Embryonic facial prominence (tissue), 1 donor: ENCODE measurements at regions not wholly inside any gene's neighbourhood (a gene's known extent, or its start where the extent isn't known, plus 50 kb on each side); places are given as distances from the start of the nearest gene placed in this dataset.

Experiments
- DNase-seq: peaks from one replicate; pipeline ENCODE4 v3.0.0-alpha.2; 2016; ENCODE audit errors: extremely low spot score

DNA sequence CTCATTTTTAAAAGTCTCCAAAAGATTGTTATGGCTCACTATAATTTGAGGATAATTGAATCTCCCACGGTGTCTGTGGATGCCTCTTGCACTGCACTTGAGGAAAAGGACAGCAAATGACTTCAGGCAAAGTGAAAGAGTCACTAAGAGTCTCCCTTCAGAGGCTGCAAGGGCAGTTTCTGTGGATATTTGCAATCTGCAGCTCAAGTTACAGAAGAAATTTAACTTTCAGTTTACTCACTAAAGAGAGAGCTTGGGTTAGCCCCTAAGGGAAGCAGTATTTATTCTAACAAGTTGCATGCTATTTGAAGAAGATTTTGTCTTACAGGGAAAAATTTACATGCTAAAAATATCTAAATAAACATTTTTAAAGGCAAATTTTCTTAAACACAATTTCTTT, 912.0 kb upstream of the TENM3 start:
- no peak for DNase-seq

DNA sequence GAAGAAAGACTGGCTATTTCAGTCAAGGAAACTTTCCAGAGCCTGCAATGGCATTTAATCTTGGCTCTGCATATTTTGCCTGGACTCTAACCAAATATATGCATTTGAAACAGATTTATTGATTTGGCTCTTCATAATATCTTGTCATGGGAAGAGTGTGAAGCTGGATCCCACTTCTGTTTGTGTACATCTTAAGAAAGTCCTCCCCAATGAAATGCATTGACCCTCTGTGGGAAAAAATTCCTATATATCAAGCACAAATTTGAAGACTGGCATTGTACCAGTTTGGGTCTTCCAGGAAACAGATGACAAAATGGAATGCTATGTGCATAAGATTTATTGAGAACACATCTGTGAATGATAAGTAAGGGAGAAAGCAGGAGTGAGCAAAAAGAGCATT, 897.3 kb upstream of the TENM3 start:
- DNase-seq, result no peak

DNA sequence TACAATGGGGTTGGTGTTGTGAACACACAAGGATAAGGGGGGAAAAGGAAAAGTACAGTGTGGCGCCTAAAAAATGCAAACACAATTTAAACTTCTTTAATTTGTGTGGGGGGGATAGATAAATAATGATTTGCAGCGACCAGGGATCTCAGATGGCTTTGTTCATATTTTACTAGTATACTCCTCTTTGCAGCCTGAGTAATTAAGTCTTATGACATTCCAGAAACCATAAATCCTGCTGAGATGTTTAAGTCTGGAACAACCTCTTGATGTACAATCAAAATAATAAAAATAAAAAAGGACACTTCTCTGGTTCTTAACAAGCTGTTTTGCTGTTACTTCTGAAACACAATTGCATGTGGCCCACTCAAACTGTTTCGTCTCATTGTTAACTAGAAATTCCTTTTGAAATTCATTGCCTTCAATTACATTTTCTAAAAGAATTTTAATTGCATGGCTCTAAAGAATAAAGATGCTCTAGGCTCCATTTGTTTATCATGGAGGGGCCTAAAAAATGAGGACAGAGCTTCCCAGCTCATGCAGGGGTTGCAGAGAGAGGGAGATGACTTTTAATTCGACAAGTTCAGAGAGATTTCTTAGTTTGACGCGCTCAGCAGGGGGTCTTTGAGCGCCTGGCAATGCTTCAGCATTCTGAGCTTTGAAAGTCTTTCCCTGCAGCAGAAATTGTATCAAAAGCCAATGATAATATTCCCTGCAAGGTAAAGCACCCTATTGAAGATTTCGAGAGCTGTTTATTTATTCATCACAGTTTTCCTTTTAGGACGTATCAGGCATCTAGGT, 892.4 kb upstream of the TENM3 start:
- DNase-seq, result no peak

DNA sequence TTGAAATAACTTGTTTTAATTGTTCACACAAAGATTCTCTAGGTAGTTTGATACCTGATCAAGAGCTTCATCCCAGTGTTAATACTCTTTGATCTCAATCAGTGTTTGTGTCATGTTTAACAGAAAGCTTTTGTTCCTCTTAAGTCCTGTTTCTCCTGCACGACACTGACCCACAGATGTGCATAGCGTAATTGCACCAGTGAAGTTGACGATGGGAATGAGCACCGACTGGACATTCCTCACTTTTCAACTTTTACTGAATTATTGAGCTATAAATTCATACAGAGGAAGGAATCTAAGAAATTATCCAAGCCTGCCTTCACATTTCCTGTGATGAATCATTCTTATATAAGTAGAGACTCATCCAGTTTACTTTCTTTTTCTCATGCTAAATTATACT, 878.7 kb upstream of the TENM3 start:
- no peak for DNase-seq

DNA sequence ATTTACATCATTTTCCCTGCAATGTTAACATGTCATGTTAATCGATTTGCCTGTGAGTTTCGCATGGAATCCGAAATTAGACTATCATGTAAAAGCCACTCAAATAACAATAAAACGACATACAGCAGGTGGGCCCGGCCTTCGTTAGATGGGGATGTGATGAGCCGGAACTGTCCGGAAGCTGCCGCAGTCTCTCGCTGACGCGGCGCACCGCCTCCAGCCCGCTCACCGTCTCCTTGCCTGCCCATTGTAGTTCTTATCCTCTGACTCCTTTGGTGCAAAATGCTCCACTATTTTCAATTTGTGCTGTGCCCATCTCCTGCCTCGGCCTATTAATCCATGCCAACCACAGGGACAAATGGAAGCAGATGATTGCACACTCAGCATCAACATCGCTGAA, 877.5 kb upstream of the TENM3 start:
- no peak for DNase-seq

DNA sequence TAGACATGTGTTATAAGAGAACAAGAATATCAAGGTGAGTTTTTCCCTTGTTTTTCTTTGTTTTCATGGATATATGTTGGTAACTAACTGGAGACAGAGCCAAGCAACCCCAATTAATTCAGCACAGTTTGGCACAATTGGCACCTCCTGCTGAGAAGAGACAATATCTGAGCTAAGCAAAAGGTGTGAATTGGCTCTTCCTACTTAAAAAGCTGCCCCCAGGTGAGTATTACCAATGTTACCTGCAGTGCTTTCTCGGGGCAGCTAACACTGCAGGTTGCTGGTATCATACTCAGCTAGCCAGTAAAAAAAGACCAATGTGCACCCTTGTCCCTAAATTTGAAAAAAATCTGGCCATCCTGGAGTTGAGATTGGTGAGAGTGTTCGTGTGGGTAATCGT, 871.2 kb upstream of the TENM3 start:
- DNase-seq, result no peak

DNA sequence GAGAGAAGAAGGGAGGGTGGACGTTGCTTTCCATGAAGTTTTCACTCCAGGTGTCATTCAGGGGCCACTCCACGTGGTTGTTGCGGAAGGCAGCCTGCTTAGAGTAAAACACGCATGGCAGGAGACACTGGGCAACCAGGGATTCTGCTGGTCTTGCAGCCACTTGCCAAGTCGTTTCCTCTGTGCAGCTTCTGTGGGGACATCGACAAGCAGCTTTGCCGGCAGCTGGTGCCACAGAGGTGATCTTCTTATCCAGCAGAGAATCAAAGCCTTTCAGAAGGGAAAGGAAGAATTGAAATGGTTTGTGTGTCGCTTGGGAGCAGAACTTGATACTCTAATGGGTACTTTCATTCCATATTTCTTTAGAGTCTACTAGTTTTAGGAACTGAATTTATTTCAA, 867.1 kb upstream of the TENM3 start:
- no peak for DNase-seq

DNA sequence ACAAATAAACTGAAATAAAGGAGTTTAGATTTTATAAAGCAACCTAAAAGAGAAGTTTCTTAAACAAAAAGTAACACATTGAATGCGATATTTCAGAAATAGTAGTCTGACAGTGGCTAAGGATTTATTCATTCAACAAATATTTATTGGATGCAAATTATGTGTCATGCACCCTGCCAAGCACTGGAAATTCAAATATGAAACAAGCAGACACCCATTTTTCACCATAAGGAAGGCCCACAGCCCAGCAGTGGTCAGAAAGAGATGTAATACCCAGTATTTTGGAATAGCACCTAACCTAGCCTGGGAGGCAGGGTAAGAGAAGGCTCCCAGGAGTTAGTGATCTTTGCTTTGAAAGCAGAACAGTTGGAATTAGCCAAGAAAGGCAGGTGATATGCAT, 855.1 kb upstream of the TENM3 start:
- DNase-seq, result no peak

DNA sequence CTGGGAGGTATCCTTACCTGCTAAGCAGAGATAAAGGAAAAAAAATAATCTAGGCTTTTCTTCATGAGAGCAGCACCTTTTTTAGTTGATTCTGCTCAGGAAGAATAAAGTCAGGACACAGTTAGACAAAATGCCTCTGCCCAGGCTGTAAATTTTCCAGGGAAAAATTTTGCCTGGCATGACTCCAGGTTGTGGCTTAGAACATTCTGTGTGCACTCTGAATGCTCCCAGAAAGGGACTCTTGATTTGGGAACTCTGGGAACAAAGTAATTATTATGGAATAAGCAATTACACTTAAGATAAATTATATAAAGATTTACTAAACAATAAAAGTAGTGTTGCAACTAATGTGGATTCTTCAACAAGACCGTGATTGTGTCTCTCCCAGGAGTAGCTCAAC, 826.2 kb upstream of the TENM3 start:
- no peak for DNase-seq

DNA sequence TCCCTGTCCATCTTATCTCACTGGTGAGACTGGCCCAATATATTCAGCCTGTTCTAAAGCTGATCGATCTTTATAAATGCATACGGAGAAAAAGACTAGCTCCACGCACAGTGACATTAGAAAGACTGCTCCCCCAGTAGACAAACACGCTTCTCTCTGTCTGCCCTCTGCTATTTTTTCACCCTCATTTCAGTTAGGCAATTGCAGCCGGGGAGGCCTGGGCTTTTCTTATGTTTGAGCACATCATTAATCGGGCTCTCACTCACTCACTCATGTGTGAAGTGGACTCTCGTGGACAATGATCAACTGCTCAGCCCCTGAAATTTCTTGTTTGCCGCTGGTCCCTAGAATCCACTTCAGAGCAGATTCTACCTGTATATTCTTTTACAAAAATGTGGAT, 824.7 kb upstream of the TENM3 start:
- no peak for DNase-seq

DNA sequence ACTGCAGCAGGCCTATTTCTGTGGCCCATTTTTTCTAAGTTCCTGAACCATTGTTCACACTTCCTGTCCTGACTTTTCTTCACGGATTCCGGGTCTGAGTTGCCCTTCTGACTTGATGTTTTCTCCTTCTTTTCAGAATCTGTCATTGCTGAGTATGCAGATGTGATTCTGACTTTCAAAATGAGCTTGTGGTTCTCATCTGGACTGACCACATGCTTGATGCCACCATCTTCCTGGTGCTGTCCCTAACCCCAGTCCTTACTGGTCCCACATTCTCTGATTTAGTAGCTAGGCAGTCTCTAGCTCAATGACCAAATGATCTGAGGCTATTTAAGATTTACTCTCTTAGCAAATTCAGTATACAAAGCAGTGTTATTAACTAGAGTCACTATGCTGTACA, 822.3 kb upstream of the TENM3 start:
- DNase-seq, result no peak

DNA sequence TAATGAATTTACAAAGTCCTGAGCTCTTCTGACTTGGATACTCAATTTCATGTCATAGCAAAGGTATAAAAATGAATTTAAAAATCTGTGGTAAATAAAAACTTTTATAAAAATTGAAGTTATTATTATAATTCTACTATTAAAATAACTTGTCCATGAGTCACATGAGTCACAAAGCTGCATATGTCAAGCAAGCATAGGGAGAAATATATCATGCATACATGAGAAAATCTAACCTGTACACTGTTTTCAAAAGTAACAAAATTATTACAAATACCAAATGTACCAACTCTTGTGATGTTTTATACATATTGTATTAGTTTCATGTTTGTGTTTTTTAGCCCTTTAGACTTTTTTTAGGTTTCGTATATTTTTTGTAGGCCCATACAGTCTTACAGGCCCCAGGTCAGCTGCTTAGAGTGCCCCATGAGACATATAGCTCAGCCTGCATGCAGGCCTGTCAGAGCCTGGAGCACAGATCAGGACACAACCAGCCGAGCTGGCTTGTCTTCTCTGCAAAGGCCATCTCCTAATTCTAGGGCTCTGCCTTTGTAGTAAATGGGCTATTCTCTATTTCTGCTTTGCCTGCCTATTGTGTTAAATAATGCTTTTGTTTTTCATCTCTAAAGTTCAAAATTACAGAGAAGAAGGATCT, 818.7 kb upstream of the TENM3 start:
- no peak for DNase-seq

DNA sequence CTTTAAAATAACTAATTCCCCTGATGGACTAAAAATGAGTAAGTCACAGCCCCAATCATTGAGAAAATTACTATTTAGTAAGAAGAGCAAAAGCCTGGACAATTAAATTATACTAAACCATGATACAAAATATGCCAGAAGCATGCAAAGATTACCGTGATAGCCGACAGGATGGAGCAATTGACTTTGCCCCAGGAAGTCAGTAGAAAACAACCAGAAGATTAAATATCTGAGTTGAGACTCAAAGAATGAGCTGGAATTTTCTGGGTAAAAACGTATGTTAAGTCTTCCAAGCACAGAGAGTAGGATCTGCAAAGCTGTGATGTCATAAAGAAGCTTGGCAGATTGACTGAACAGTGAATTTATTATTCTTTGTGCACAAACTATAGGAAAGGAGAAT, 816.1 kb upstream of the TENM3 start:
- DNase-seq, result no peak

DNA sequence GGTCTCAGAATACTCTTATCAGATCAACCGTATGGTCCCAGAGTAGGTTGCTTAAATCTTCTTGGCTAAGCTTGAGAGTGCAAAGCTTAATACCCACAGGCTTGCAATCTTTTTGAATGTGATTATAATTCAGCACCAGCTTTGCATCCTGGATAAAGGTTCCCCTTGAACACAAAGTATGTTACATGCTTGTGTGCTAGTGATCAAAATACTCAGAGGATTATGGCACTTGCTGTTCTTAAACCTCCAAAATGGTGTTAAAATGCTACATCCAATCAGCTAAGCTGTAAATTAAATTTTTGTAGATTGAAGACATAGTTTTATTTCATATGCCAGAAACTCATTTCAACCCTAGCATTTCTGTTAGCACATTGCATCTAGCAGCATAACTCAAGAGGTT, 812.2 kb upstream of the TENM3 start:
- DNase-seq, result no peak

DNA sequence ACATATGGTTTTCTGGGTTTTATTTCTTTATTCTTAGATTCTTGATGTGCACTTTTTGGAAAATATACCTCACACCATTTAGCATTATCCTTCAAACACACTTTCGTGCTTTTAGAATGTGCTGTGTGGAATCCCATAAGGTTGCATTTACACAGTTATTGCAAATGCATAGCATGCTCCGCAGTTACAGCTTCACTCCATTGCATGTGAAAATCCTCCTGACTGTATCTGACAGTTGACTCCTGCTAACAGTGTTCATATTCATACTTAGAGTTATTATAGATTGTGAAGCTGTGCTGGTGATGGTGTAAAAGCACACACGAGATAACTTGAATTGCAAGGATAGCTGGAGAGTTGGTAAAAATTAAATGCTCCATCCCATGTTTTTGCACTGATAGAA, 811.5 kb upstream of the TENM3 start:
- DNase-seq, result no peak

DNA sequence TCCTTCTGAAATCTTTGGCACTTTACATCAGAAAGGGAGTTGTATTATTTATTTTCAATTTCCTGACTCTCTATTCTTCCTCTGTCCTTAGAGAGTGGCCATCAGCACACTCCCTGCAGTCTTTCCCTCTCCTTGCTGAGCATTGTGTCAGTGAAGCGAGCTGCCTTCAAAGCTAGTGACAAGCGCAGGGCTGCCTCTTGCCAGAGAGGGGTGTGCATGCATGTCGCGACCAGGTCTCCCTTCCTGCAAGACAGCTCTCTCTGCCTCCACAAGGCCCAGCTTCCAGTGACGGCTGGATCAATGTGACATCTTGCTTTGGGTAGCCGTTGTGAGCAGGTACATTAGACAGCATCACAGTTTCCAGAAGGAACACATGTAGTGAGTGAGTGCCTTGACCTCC, 810.9 kb upstream of the TENM3 start:
- no peak for DNase-seq

DNA sequence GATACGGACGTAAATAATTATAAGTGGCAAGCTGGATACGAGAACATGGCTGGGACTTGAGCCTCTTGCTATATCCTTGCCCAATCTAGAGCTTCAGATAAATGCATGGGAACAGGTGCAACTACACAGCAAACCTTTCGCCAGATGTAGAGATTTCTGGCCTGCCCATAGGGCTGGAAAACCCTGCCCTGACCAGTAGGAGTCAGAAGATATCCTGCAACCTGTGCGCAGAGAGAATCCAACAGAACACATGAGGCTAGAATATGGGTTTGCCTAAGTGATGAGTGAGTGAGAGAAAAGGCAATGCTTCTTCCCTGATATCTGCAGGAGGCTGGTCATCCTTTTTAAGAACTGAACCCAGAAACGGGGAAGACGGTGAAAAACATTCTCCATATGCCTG, 805.3 kb upstream of the TENM3 start:
- no peak for DNase-seq

DNA sequence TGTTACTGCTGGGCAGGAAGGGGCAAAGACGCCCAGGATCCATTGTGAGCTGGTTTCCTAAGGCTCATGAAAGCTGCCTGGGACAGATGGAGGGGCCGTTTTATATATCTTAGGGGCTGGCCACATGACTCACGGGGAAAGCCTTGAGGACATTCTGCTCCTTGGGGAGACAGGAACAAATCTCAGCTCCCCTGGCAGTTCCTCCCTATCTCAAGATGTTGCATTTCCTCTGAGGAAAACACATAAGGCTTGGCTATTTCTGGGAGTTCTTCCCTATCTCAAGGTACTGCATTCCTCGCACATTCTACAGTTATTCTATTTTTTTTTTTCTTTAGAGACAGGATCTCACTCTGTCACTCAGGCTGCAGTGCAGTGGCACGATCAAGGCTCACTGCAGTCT, 804.6 kb upstream of the TENM3 start:
- no peak for DNase-seq

DNA sequence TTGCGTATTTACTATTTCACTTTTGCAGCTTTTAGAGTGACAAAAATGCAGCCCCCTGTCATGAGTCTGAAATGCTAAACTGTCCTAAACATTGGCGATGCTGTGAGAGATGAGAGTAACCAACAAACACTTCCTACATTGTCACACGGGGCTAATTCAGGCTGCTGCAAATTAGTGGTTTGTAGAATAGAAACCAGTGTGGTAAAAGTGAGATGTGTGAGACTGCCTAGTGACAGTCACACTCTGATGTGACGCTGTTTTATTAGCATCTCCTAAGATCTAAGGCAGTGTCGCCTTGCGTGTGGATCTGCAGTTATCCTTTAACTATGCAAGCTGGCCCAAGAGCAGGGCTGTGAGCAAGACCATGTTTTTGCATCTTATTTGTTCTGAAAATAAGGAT, 800.2 kb upstream of the TENM3 start:
- no peak for DNase-seq

DNA sequence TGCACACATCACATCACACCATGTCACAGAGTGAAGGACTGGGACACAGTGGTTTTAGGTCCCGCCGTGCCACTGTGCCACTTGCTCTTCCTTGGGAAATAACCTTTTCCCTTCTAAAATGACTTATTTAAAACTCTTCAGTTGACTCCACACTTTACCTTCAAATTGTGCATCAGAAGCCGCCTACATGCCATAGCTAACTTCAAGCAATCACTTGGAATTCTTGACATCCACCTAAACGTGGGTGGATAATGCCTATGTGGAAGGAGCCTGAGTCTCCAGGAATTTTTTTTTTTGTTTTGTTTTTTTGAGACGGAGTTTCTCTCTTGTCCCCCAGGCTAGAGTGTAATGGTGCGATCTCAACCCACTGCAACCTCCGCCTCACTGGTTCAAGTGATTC, 777.4 kb upstream of the TENM3 start:
- DNase-seq, result no peak

DNA sequence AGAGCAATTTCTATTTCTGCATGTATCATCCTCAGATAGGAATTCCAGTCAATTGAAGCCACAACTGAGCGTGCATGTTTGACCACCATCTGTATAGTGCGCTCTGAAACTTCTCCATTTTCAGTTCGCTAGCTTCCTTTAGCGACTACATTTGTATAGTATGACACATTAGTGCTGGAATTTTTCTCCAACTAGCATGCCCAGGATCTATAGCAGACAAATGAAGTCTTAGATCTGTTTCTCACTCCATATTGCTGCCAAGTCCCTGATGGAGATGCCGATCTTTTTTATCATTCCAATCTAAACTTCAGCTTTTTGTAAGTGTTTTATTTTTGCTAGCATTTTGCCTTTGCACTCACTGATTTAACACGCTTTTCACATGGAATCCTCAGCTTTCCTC, 774.8 kb upstream of the TENM3 start:
- DNase-seq, result no peak

DNA sequence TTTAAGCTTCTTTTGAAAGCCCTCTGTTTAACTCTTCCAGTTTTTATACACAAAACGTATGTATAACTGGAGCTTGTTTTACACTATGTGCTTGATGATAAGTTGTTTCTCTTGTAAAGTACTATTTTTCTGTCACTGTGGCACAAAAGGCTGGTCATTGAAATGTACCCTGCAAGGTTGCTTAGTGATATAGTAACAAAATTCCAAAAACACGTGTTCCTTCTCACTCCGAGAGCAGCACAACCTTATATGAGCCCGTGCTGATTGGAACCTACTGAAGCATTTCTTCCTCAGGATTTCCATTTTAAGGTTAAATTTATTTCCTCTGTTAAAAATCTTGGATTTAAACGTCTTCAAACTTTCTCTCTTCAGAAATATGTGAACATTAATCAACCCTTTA, 772.9 kb upstream of the TENM3 start:
- DNase-seq, result no peak

DNA sequence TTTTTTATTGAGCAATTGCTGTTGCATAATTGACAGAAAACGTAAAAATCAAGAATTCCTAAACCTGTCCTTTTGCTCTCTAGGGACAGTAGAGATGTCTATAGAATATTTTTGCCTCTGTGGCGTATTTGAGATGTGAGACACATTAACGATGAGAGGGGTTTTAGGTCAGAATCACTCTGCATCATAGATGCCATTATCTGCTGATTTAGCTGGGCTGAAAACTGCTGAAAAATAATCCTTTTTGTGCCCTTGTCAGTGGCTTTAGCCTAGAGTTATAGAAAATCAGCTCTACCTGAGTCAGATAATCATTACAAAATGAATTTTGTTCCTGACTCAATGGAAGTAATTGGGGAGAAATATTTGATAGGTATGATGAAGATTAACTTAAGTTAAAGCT, 767.8 kb upstream of the TENM3 start:
- DNase-seq, result no peak
